Ascending aorta (tissue), 2 donors: ENCODE measurements at regions not wholly inside any gene's neighbourhood (a gene's known extent, or its start where the extent isn't known, plus 50 kb on each side); places are given as distances from the start of the nearest gene placed in this dataset.
A peak's percentile ranks its signal among the peaks of the same experiment; 100 is the strongest.

ENCODE experiments used
- DNase-seq, 2 donors: peaks; one replicate each; pipeline ENCODE4 v3.0.0-alpha.2; 2019; ENCODE audit warnings: low spot score in 2 of 2
- H3K27ac ChIP-seq, 2 donors: fragments of 200-600 bp; sonication (generic); one replicate each; pipeline ENCODE4 v1.5.1; 2016 to 2017; ENCODE audit warnings: mild to moderate bottlenecking in 1 of 2
- H3K27me3 ChIP-seq: fragments of 200-600 bp; sonication (generic); one replicate; pipeline ENCODE4 v1.5.1; 2017
- H3K36me3 ChIP-seq, 2 donors: fragments of 200-600 bp; sonication (generic); one replicate each; pipeline ENCODE4 v1.5.1; 2016
- H3K4me1 ChIP-seq, 2 donors: fragments of 200-600 bp; sonication (generic); one replicate each; pipeline ENCODE4 v1.5.1; 2016 to 2017; ENCODE audit warnings: mild to moderate bottlenecking in 1 of 2
- H3K4me3 ChIP-seq, 2 donors: fragments of 200-600 bp; sonication (generic); one replicate each; pipeline ENCODE4 v1.5.1; 2016 to 2017; ENCODE audit warnings: mild to moderate bottlenecking in 1 of 2
- H3K9me3 ChIP-seq, 2 donors: fragments of 200-600 bp; sonication (generic); one replicate each; pipeline ENCODE4 v1.5.1; 2016
- intact Hi-C: fragments of 100-400 bp; cut with DNase I; formaldehyde crosslinking; loops from one replicate; pipeline ENCODE4 v1.15.1; 2023
- TF ChIP-seq, protein P1 (sequence below), 3 experiments: fragments of 200-600 bp in 2 of 3; fragments of 450-650 bp in 1 of 3; sonication (generic) in 2 of 3; IDR thresholded peaks; one replicate each; pipeline ENCODE4 v1.5.1; 2016 to 2019; ENCODE audit warnings: antibody characterized with exemption in 3 of 3, mild to moderate bottlenecking in 1 of 3, moderate library complexity in 1 of 3

GRCh38 chr21:25422610-25423608 lies 184.4 kb downstream of the MRPL39 start:
- Histone ChIP-seq H3K36me3 (no peaks in the 10 kb centered on the region), H3K4me3 (no peak overlapping the region), H3K27ac (no peak overlapping the region), H3K9me3 (no peaks in the 10 kb centered on the region), H3K27me3 (no peaks in the 10 kb centered on the region), H3K4me1 (no peaks in the 10 kb centered on the region)
- DNase-seq, result no peak
- TF ChIP-seq, protein P1, sequence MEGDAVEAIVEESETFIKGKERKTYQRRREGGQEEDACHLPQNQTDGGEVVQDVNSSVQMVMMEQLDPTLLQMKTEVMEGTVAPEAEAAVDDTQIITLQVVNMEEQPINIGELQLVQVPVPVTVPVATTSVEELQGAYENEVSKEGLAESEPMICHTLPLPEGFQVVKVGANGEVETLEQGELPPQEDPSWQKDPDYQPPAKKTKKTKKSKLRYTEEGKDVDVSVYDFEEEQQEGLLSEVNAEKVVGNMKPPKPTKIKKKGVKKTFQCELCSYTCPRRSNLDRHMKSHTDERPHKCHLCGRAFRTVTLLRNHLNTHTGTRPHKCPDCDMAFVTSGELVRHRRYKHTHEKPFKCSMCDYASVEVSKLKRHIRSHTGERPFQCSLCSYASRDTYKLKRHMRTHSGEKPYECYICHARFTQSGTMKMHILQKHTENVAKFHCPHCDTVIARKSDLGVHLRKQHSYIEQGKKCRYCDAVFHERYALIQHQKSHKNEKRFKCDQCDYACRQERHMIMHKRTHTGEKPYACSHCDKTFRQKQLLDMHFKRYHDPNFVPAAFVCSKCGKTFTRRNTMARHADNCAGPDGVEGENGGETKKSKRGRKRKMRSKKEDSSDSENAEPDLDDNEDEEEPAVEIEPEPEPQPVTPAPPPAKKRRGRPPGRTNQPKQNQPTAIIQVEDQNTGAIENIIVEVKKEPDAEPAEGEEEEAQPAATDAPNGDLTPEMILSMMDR (IDR thresholded peaks at IDR 0.05), result no peak
- intact Hi-C loops, result loop anchor here (5.0 to 10.0 kb wide), 2 partner anchors 142 to 284 kb away; no protein-coding TSS in a partner anchor

DNA sequence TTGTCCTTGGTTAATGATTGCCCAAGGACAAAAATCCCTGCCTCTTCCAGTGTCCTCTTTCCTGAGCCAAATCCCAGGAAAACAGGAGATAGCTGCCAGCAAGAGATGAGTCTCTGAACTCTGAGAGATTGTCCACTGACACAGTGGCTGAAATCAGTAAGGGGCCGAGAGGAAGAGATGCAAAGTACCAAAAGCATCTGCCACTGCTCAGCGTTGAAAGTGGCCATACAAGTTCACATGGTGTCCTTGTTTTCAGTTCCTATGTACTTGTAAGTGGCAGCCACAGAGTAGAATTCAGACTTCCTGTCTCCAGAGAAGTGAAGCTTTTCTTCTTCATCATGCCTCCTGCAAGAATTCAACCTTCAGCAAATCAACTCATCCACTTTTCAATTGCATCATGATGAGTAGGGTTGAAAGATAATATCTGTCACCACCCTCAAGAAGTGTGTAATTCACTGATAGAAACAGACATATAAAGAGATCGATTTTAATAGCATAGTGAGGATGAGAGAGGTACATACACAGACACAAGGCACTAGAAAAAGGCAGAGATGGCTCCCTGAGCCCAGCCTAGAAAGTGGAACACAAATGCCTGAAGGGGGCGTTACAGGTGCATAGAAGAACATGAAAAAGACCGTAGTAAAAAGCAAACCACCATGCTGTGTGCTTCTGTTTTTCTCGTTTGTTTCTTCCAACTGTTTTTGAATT lies 185.8 kb downstream of the MRPL39 start:
- H3K4me1 ChIP-seq, result no peaks in the 10 kb centered on the region
- no peak for DNase-seq
- no peak overlapping the region for H3K27ac ChIP-seq
- no peaks in the 10 kb centered on the region for H3K27me3 ChIP-seq
- H3K9me3 ChIP-seq, result no peaks in the 10 kb centered on the region
- no peaks in the 10 kb centered on the region for H3K36me3 ChIP-seq
- intact Hi-C loops, result loop anchor here (5.0 to 10.0 kb wide), 2 partner anchors 143 to 286 kb away; no protein-coding TSS in a partner anchor
- TF ChIP-seq, protein P1 (IDR thresholded peaks at IDR 0.05), result peak; percentile 5 to 46 (median 12)
- H3K4me3 ChIP-seq, result no peak overlapping the region

- Histone ChIP-seq H3K4me3 (no peak overlapping the region), H3K27ac (no peak overlapping the region), H3K27me3 (no peaks in the 10 kb centered on the region), H3K36me3 (no peaks in the 10 kb centered on the region), H3K4me1 (no peaks in the 10 kb centered on the region), H3K9me3 (no peaks in the 10 kb centered on the region)
- TF ChIP-seq, protein P1 (IDR thresholded peaks at IDR 0.05), result no peak
- intact Hi-C loops, result loop anchor here (5.0 to 10.0 kb wide), 2 partner anchors 144 to 286 kb away; no protein-coding TSS in a partner anchor
- no peak for DNase-seq
These were observed 186.4 kb downstream of the MRPL39 start for GRCh38 chr21:25420831-25421230.

DNA sequence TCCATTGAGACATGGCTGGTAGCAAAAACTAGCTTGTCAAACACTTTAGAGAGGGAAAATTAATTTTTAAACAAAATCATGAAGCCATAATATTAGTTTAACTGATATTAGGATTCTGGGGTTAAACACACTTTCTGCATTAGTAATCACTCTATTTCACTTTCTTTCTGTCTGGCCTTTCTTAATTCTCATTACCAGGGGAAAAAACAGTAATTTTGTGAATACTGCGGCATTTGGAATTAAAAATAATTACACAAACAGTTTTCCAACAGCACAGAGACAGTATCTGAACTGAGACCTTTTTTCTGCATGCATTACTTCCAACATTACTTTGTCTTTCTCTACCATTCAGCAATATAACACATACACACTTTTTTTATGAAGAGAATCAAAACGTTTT lies 190.6 kb downstream of the MRPL39 start:
- Histone ChIP-seq H3K27ac (no peak overlapping the region), H3K4me3 (no peak overlapping the region), H3K9me3 (no peaks in the 10 kb centered on the region), H3K4me1 (no peaks in the 10 kb centered on the region), H3K36me3 (no peaks in the 10 kb centered on the region), H3K27me3 (no peaks in the 10 kb centered on the region)
- TF ChIP-seq, protein P1 (IDR thresholded peaks at IDR 0.05), result no peak
- intact Hi-C loops, result no loop called here
- DNase-seq, result no peak

DNA sequence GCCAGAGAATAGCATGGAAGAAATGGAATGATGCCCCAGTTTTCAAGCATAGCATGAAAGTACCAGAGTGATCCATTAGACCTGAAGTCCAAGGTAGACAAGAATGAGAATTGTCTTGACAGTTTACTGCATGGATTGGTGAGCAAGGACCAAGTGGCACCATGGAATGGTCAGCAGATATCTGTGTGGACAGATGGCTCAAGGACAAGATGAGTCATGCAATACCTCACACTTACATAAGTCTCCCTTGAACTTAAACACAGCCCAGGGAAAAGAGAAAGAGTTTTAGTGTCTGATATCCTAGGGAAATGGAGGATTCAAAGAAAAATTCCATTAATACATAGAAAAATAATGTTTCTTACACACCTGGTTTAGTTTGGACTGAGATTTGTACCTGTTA lies 195.2 kb downstream of the MRPL39 start:
- H3K4me3 ChIP-seq, result no peak overlapping the region
- H3K9me3 ChIP-seq, result no peaks in the 10 kb centered on the region
- no peak for DNase-seq
- intact Hi-C loops, result no loop called here
- no peaks in the 10 kb centered on the region for H3K4me1 ChIP-seq
- TF ChIP-seq, protein P1 (IDR thresholded peaks at IDR 0.05), result no peak
- no peaks in the 10 kb centered on the region for H3K27me3 ChIP-seq
- no peaks in the 10 kb centered on the region for H3K36me3 ChIP-seq
- no peak overlapping the region for H3K27ac ChIP-seq
